ENCODE measurements at regions not wholly inside any gene's neighbourhood (a gene's known extent, or its start where the extent isn't known, plus 50 kb on each side); places are given as distances from the start of the nearest gene placed in this dataset.
"Not testable (repeated sequence)": the region's sequence is repeated elsewhere in the genome, so short reads cannot be mapped to it uniquely, and the experiment has no call there.

GRCh38 chr4:71209161-71209560, 129.7 kb upstream of the SLC4A4 start:
- no peak for DNase-seq (ENCODE audit: low spot score)

DNA sequence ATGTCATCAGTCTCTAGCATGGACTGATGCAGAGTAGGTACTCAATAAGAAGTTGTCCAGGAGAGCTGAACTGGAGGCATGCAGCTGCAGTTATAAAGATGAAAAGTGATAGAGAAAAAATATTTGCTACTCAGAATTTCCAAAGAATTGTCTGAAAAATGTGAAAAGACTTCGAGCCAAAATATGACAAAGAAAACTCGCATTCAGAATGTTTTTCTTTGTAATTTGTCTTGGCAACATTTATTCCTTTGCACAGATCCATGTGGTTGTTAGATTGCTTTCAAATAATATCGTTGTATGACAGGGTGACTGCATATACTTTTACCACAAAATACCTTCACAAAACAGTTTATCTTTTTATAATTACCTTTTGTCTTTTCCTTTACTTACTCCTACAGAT, 128.0 kb upstream of the SLC4A4 start:
- no peak for DNase-seq (ENCODE audit: low spot score)

- no peak for DNase-seq (ENCODE audit: low spot score)
Measured at GRCh38 chr4:71211748-71212147, 127.1 kb upstream of the SLC4A4 start.

GRCh38 chr4:71212216-71212615, 126.6 kb upstream of the SLC4A4 start:
- DNase-seq (ENCODE audit: low spot score), result no peak

- DNase-seq (ENCODE audit: low spot score), result no peak
Measured at GRCh38 chr4:71214578-71214977, 124.2 kb upstream of the SLC4A4 start.

GRCh38 chr4:71216316-71216959, 122.4 kb upstream of the SLC4A4 start:
- no peak for DNase-seq (ENCODE audit: low spot score)

DNA sequence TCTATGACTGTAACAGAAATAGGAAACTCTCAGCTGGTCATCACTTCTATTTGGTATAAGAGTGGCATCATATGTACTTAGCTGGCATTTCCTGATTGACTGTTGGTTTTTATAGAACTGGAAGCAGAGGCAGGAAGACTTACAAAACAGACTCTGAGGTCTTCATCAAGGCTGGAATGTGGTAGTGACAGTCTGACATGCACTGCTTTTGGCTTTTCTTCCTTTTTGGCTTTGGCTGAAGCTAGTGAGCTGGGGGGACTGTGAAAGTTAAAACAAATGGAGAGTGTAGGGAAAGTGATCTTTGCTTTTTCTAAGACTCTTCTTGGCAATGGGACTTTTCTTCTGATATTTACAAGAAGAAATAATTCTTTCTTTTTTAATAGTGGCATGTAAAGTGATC, 121.1 kb upstream of the SLC4A4 start:
- no peak for DNase-seq (ENCODE audit: low spot score)

DNA sequence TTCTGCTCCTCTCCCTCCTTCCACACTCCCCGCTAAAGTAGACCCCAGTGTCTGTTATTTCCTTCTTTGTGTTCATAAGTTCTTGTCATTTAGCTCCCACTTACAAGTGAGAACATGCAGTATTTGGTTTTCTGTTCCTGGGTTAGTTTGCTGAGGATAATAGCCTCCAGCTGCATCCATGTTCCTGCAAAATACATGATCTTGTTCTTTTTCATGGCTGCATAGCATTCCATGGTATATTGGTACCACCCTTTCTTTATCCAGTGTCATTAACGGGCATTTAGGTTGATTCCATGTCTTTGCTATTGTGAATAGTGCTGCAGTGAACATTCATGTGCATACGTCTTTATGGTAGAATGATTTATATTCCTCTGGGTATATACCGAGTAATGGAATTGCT, 118.0 kb upstream of the SLC4A4 start:
- not testable (repeated sequence) for DNase-seq (ENCODE audit: low spot score)

DNA sequence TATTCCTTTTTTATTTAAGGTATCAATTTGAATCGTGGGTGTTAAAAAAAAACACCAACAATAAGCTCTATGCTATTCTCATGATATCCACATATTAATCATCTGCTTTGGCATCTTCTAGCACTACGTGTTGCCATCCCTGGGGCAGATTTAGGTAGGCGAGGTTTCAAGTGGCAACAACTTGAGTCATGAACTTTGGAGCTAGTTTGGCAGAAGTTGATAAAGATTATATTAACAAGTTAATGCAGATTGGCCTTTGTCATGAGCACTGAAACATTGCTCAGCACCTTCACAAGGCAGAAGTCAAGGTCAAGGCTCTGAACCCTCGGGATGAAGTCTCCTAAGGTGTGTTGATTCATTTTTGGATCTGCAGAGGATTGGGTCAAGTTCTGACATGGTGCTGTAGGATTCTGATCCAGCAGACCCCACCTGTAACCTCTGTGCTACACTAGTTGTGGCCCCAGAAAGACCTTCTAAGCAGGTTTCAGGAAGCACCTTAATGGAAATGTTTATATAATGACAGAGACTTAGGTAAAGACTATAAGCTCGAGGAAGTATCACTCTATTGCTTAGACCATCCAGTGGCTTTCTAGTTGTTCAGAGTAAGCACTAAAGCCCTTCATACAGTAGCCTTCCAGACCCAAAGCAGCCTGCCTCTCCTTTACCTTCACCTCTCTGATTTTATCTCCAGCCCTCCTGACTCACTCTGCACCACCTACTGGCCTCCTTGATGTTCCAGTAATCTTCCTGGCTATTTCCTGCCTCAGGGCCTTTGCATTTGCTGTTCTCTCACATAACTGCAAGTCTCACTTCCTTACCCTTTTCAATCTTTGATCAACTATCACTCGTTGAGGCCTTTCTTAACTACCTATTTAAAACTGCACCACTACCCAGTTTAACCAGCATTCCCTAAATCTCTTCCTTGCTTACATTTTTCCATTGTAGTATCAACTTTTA, 117.0 kb upstream of the SLC4A4 start:
- no peak for DNase-seq (ENCODE audit: low spot score)

DNA sequence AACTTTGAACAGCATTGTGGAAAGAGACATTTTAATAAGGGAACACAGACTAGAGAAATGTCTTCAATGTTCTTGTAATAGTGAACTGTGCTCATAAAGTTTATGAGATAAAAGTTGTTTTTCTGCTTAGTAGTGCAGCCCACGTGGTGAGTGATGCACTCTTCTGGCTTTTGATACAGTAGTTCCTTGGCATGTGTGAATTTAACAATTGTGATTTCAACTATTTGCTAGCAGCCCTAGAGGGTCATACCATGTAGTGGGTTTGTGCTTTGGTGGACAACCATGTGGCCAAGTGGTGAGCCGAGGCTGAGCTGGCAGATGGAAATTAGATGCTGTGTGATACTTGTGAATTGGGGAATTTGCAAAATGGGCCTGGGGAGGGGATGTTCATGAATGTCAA, 116.2 kb upstream of the SLC4A4 start:
- no peak for DNase-seq (ENCODE audit: low spot score)

DNA sequence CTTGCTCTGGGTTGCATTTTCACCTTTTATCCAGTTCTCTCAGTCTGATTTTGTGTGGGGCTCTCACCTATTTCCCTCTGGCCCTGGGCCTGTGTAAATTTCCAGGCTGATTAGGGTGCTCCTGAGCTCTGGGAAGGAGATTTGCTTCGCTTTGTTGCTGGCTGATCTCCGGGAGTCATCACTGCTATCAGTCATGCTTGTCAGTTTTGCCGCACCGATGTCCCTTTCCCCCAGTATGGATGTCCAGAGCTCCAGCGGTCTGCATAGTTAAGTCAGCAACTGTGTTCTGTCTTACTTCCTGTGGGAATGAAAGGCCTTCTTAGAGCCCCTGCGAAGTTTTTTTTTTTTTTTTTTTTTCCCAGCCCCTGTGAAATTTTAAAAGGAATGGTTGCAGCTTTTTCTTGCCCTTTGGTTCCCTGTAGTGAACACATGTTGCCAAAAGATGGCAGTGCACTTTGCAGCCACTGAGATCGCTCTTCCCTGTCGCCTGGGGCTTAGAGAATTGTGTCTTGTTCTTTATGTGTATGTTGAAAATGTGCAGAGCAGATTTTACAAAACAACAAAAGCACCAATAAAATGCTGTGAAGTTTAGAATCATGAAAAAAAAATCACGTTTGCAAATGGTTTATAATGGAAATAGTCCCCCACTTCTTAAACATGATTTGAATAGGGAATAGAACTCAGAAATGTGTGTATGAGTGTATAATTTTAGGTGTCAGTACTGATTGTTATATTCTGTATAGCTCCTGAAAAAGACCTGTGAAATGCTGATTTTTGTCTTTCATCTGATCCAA, 109.1 kb upstream of the SLC4A4 start:
- peak; percentile 87 for DNase-seq (ENCODE audit: low spot score)

GRCh38 chr4:71230271-71231128, 108.3 kb upstream of the SLC4A4 start:
- no peak for DNase-seq (ENCODE audit: low spot score)

- DNase-seq (ENCODE audit: low spot score), result peak; percentile 77
Measured at GRCh38 chr4:71231129-71232055, 107.4 kb upstream of the SLC4A4 start.

DNA sequence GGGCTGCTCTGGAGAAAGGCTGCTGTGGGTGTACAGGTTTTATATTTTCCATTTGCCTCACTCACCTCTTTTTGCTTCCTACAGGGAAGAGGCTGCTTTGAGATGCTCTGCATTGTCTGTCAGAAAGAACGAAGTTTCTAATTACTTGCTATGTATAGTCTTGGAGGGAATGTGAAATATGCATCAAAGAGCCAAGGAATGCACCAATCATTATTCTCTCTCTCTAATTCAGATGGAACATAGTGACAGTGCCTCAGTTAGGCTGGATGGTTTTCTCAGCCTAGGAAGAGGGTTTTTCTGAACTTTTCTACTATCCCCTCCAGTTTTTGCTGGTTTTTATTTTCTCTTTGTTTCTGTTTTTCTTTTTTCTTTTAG, 106.8 kb upstream of the SLC4A4 start:
- DNase-seq (ENCODE audit: low spot score), result no peak

DNA sequence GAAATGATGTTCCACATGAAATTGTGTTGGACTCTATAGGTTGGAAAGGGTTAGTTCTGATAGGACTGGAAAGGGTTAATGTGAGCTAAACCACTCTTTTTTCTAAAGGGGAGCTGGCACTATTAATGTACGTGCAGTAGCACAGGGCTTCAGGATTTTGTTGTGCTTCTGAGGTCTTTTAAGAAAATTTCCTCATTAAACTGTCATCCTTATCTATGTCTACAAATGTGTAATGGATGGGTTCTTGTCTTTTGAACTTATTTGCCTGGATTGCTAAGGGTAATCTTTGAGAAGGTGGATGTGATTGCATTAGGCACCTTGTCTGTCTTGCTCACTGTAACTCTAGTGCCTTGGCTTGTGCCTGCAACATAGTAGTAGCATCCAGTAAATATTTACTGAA, 106.0 kb upstream of the SLC4A4 start:
- DNase-seq (ENCODE audit: low spot score), result no peak

GRCh38 chr4:71235311-71236201, 103.3 kb upstream of the SLC4A4 start:
- DNase-seq (ENCODE audit: low spot score), result peak; percentile 57

DNA sequence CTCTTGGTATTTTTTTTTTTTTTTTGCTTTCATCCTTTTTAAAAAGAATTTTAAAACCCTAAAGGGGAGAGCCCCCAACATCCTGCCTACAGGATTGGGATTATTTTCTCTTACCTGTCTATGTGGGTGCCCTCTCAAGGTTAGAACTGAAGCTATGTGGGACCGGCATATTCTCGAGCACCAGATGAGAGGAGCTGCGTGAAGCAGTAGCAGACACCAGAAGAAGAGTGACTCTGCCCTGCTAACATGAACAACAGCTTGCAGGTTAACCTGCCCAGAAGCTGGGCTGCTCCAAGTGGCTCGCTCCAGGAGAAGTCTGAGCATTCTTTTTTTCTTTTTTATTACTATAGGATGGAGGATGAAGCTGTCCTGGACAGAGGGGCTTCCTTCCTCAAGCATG, 102.6 kb upstream of the SLC4A4 start:
- DNase-seq (ENCODE audit: low spot score), result no peak

DNA sequence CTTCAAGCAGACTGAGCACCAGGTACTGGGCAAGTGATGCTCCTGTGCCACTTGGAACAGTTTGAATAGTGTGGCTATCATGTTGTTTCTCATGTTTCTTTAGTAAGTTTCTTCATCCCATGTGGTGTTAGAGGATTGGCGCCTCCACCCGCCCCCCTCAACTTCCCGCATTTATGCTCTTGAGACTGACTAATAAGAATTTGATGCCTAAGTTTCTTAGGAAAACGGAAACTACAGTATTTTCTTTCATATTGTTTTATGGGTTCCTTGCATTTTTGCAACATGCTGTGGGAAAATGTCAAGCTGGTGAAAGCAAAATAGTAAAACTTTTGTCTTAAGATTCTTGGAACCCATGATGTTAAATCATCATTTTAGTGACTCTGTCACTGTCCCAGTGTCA, 101.2 kb upstream of the SLC4A4 start:
- DNase-seq (ENCODE audit: low spot score), result no peak

GRCh38 chr4:71239365-71239764, 99.5 kb upstream of the SLC4A4 start:
- no peak for DNase-seq (ENCODE audit: low spot score)

- no peak for DNase-seq (ENCODE audit: low spot score)
Measured at GRCh38 chr4:71240094-71240493, 98.7 kb upstream of the SLC4A4 start.
